ENCODE measurements at regions not wholly inside any gene's neighbourhood (a gene's known extent, or its start where the extent isn't known, plus 50 kb on each side); places are given as distances from the start of the nearest gene placed in this dataset.

DNA sequence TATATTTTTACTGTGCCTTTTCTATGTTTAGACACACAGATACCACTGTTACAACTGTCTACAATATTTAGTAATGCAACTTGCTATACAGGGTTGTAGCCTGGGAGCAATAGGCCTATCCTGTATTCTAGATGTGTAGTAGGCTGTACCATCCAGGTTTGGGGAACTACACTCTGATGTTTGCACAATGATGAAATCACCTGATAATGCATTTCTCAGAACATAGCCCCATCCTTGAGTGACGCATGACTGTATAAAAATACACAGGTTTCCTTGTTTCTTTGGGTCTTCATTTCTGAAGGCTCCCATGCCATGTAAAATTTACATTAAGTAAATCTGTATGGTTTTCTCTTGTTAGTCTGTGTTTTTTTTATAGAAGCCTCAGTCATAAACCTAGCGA lies 270.9 kb upstream of the SKOR2 start:
- CTCF ChIA-PET, result no interaction called here
- DNase-seq (ENCODE audit: extremely low spot score), result no peak
- TF ChIP-seq, protein P1, sequence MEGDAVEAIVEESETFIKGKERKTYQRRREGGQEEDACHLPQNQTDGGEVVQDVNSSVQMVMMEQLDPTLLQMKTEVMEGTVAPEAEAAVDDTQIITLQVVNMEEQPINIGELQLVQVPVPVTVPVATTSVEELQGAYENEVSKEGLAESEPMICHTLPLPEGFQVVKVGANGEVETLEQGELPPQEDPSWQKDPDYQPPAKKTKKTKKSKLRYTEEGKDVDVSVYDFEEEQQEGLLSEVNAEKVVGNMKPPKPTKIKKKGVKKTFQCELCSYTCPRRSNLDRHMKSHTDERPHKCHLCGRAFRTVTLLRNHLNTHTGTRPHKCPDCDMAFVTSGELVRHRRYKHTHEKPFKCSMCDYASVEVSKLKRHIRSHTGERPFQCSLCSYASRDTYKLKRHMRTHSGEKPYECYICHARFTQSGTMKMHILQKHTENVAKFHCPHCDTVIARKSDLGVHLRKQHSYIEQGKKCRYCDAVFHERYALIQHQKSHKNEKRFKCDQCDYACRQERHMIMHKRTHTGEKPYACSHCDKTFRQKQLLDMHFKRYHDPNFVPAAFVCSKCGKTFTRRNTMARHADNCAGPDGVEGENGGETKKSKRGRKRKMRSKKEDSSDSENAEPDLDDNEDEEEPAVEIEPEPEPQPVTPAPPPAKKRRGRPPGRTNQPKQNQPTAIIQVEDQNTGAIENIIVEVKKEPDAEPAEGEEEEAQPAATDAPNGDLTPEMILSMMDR (IDR thresholded peaks at IDR 0.05; ENCODE audit: control extremely low read depth, extremely low read depth, low read depth, missing control alignments), result no peak
- POLR2A ChIA-PET, result no interaction called here

GRCh38 chr18:47520263-47520662 lies 268.8 kb upstream of the SKOR2 start:
- ChIA-PET CTCF (no interaction called here), POLR2A (no interaction called here)
- no peak for DNase-seq (ENCODE audit: extremely low spot score)
- TF ChIP-seq, protein P1 (IDR thresholded peaks at IDR 0.05; ENCODE audit: control extremely low read depth, extremely low read depth, low read depth, missing control alignments), result no peak

DNA sequence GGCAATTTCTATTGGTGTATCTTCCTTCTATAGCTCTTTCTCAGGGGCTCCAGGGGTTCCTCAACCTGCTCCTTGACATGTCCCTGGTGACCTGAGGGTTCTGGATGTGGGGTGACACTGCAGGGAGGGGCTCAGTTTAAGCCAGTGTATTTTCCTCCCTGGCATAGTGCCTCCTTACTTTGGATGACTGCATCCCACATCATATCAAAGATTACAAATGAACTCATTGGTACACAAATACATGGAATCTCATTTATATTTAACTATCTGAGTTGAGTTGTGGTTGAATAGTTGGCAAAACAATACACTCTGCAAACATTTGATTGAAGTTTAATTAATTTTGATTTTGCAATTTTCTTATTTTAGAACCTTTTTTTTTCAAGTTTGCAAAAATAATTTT lies 268.2 kb upstream of the SKOR2 start:
- no peak for DNase-seq (ENCODE audit: extremely low spot score)
- ChIA-PET CTCF (interaction anchor here (0.8 to 1.5 kb wide), 2 partner anchors 10 to 12 kb away, joined by 3 to 4 read pairs; no protein-coding TSS in a partner anchor), POLR2A (no interaction called here)
- TF ChIP-seq, protein P1 (IDR thresholded peaks at IDR 0.05; ENCODE audit: control extremely low read depth, extremely low read depth, low read depth, missing control alignments), result no peak

DNA sequence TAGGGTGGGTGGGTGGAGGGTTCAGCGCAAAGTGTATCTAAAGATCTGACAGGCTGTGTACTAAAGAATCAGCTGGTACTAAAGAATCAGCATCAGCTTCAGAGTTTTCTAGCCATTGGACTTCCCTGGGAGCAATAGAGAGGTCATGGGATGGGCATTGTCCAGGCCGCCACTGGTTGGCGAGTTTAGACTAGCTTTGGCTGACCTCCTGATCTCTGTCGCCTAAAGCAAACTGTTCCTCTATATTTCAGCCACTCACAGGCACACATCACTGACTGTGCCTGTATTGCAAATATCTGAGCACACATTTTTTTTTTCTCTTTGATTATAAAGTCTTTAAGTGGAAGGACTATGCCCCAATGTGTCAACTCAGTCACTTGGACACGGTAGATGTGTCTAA lies 267.8 kb upstream of the SKOR2 start:
- ChIA-PET POLR2A (no interaction called here), CTCF (interaction anchor here (0.8 to 1.5 kb wide), 2 partner anchors 10 to 11 kb away, joined by 3 to 4 read pairs; no protein-coding TSS in a partner anchor)
- TF ChIP-seq, protein P1 (IDR thresholded peaks at IDR 0.05; ENCODE audit: control extremely low read depth, extremely low read depth, low read depth, missing control alignments), result no peak
- no peak for DNase-seq (ENCODE audit: extremely low spot score)

DNA sequence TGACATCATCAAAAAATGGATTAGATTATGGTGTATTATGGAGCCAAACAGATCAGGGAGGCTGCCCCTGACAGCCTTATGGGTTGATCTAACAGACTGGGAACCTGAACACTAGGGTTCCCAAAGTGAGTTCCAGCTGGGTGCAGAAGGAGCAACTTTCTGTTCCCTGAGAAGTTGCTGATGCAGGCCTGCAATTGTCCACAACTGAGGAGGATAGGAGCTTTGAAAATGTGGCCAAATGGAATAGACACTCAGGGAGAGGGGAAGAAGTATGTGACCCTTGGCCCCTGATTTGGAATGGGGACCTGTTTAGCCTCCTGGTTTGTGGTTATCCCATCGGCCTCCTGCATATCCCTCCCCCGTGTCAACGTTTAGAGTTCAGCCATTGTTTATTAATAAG lies 262.2 kb upstream of the SKOR2 start:
- TF ChIP-seq, protein P1 (IDR thresholded peaks at IDR 0.05; ENCODE audit: control extremely low read depth, extremely low read depth, low read depth, missing control alignments), result no peak
- no peak for DNase-seq (ENCODE audit: extremely low spot score)
- ChIA-PET POLR2A (no interaction called here), CTCF (no interaction called here)

- ChIA-PET POLR2A (no interaction called here), CTCF (no interaction called here)
- TF ChIP-seq, protein P1 (IDR thresholded peaks at IDR 0.05; ENCODE audit: control extremely low read depth, extremely low read depth, low read depth, missing control alignments), result no peak
- no peak for DNase-seq (ENCODE audit: extremely low spot score)
These were observed 261.4 kb upstream of the SKOR2 start for GRCh38 chr18:47512726-47513435.
